ENCODE measurements at regions not wholly inside any gene's neighbourhood (a gene's known extent, or its start where the extent isn't known, plus 50 kb on each side); places are given as distances from the start of the nearest gene placed in this dataset.

DNA sequence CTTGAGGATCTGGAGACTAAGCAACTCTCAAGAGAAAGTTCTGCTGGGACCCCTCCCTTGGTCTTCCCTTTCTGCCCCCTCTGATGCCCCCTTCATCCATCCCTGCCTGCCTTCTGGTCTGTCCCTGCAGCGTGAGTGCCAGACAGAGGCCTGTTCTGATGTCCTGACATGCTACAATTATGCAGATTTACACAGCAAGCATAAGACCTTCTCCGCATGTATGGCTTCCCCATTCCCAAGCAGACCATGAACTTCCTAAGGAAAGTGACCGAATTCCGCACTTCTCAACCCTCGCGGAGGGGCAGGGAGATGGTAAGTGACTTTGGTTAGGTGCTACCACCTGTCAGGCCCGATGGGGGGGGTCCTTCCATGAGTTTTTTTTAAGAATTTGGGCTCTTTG lies 150.1 kb upstream of the SDK2 start:
- Histone ChIP-seq H3K79me2 (ENCODE audit: insufficient read depth, low read length) (no peaks in the 10 kb centered on the region), H3K9me3 (ENCODE audit: low read length) (no peaks in the 10 kb centered on the region), H3K4me2 (ENCODE audit: low read depth, low read length) (no peak overlapping the region), H3K4me3 (replicated peaks in 1 of 3; ENCODE audit: insufficient read depth in 1 of 3, low read depth in 2 of 3, low read length in 3 of 3) (no peak overlapping the region), H3K36me3 (replicated peaks in 1 of 2; ENCODE audit: control insufficient read depth in 1 of 2, insufficient read depth in 2 of 2, low read length in 2 of 2) (no peaks in the 10 kb centered on the region), H3K27me3 (ENCODE audit: control insufficient read depth in 1 of 2, insufficient read depth in 2 of 2, low read length in 2 of 2) (no peaks in the 10 kb centered on the region; a peak in 1 of 5 replicates), H2AFZ (ENCODE audit: low read length) (no peak overlapping the region), H3K9ac (ENCODE audit: insufficient read depth, low read depth, low read length) (no peak overlapping the region), H3K27ac (ENCODE audit: extremely low read length, insufficient read depth, low read length) (peak overlapping the region; percentile 97), H4K20me1 (ENCODE audit: insufficient read depth, low read length) (no peaks in the 10 kb centered on the region), H3K4me1 (ENCODE audit: insufficient read depth, low read length) (peaks cover 71% of the 10 kb centered on the region)
- ChIA-PET CTCF (ENCODE audit: low intra/inter-chr PET ratio, low total read pairs) (no interaction called here), POLR2A (no interaction called here)
- TF ChIP-seq, protein P1, sequence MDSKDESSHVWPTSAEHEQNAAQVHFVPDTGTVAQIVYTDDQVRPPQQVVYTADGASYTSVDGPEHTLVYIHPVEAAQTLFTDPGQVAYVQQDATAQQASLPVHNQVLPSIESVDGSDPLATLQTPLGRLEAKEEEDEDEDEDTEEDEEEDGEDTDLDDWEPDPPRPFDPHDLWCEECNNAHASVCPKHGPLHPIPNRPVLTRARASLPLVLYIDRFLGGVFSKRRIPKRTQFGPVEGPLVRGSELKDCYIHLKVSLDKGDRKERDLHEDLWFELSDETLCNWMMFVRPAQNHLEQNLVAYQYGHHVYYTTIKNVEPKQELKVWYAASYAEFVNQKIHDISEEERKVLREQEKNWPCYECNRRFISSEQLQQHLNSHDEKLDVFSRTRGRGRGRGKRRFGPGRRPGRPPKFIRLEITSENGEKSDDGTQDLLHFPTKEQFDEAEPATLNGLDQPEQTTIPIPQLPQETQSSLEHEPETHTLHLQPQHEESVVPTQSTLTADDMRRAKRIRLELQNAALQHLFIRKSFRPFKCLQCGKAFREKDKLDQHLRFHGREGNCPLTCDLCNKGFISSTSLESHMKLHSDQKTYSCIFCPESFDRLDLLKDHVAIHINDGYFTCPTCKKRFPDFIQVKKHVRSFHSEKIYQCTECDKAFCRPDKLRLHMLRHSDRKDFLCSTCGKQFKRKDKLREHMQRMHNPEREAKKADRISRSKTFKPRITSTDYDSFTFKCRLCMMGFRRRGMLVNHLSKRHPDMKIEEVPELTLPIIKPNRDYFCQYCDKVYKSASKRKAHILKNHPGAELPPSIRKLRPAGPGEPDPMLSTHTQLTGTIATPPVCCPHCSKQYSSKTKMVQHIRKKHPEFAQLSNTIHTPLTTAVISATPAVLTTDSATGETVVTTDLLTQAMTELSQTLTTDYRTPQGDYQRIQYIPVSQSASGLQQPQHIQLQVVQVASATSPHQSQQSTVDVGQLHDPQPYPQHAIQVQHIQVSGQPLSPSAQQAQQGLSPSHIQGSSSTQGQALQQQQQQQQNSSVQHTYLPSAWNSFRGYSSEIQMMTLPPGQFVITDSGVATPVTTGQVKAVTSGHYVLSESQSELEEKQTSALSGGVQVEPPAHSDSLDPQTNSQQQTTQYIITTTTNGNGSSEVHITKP (CRISPR knock-in tag; IDR thresholded peaks at IDR 0.05; ENCODE audit: low read depth): no peak
- no peak for TF ChIP-seq ZSCAN25 (CRISPR knock-in tag; IDR thresholded peaks at IDR 0.05)
- no peak for TF ChIP-seq ZNF264 (CRISPR knock-in tag; IDR thresholded peaks at IDR 0.05)
- 0 out of 2 replicates have a peak, but pooled peaks have one; percentile 5 for TF ChIP-seq ZNF605 (CRISPR knock-in tag; IDR thresholded peaks at IDR 0.05)
- WGBS (ENCODE audit: low lambda C conversion rate): 97% methylated on average over 7 of the region's 7 CpGs
- in situ Hi-C loops (cut with HindIII; ENCODE audit: extremely low pct_ligation_motif_present, low pct_unique_long_range_greater_than_20kb) (loop anchor here (25.0 kb wide), 1 partner anchor 643 kb away; the partner anchor contains the start of gene GPRC5C), intact Hi-C loops (cut with micrococcal nuclease; ENCODE audit: unreplicated experiment) (loop anchor here (10.0 kb wide), 1 partner anchor 410 kb away; the partner anchor contains the start of gene RPL38)
- no peak for DNase-seq (ENCODE audit: low spot score)
- ATAC-seq: no peak
- BruUV-seq (replicated peaks): no TSS peak
- no peak for FAIRE-seq

GRCh38 chr17:73795730-73796129 lies 151.5 kb upstream of the SDK2 start:
- POLR2A ChIA-PET: no interaction called here
- Histone ChIP-seq H3K79me2 (ENCODE audit: insufficient read depth, low read length) (no peaks in the 10 kb centered on the region), H3K9ac (ENCODE audit: insufficient read depth, low read depth, low read length) (peak overlapping the region; percentile 3; the same call in 1 of the 2 replicates), H3K27ac (ENCODE audit: extremely low read length, insufficient read depth, low read length) (peak overlapping the region; percentile 97), H3K9me3 (ENCODE audit: low read length) (no peaks in the 10 kb centered on the region), H4K20me1 (ENCODE audit: insufficient read depth, low read length) (no peaks in the 10 kb centered on the region), H2AFZ (ENCODE audit: low read length) (no peak overlapping the region), H3K4me3 (replicated peaks in 1 of 3; ENCODE audit: insufficient read depth in 1 of 3, low read depth in 2 of 3, low read length in 3 of 3) (no peak overlapping the region; a peak in 1 of 6 replicates), H3K4me2 (ENCODE audit: low read depth, low read length) (peak overlapping the region; percentile 46), H3K27me3 (ENCODE audit: control insufficient read depth in 1 of 2, insufficient read depth in 2 of 2, low read length in 2 of 2) (no peaks in the 10 kb centered on the region), H3K4me1 (ENCODE audit: insufficient read depth, low read length) (peaks cover 83% of the 10 kb centered on the region), H3K36me3 (replicated peaks in 1 of 2; ENCODE audit: control insufficient read depth in 1 of 2, insufficient read depth in 2 of 2, low read length in 2 of 2) (no peaks in the 10 kb centered on the region)
- in situ Hi-C loops (cut with HindIII; ENCODE audit: extremely low pct_ligation_motif_present, low pct_unique_long_range_greater_than_20kb) (loop anchor here (25.0 kb wide), 1 partner anchor 642 kb away; the partner anchor contains the start of gene GPRC5C), intact Hi-C loops (cut with micrococcal nuclease; ENCODE audit: unreplicated experiment) (loop anchor here (10.0 kb wide), 1 partner anchor 409 kb away; the partner anchor contains the start of gene RPL38)
- BruUV-seq (replicated peaks): no TSS peak
- 0% methylated on average over 2 of the region's 2 CpGs for WGBS (ENCODE audit: low lambda C conversion rate)
- CTCF ChIA-PET (ENCODE audit: low intra/inter-chr PET ratio, low total read pairs): no interaction called here
- FAIRE-seq: peak; percentile 97
- peak; percentile 54 for ATAC-seq
- peak; percentile 95 for DNase-seq (ENCODE audit: low spot score)
- TF ChIP-seq DRAP1 (CRISPR knock-in tag; IDR thresholded peaks at IDR 0.05) (peak; percentile 41; the same call in 1 of the 2 replicates), FOXA3 (CRISPR knock-in tag; IDR thresholded peaks at IDR 0.05) (peak; percentile 91), ZKSCAN5 (CRISPR knock-in tag; IDR thresholded peaks at IDR 0.05) (no peak), KDM4B (CRISPR knock-in tag; IDR thresholded peaks at IDR 0.05) (peak; percentile 71; the same call in 1 of the 2 replicates), ZBTB26 (CRISPR knock-in tag; IDR thresholded peaks at IDR 0.05; ENCODE audit: borderline replicate concordance) (no peak), ZNF674 (CRISPR knock-in tag; IDR thresholded peaks at IDR 0.05; ENCODE audit: low read depth) (no peak), PITX1 (CRISPR knock-in tag; IDR thresholded peaks at IDR 0.05) (peak; percentile 38; the same call in 1 of the 2 replicates), HNRNPH1 (optimal IDR thresholded peaks at IDR 0.05; ENCODE audit: low read depth, low read length) (no peak), FOXP1 (IDR thresholded peaks at IDR 0.05) (no peak), FOXP1 (CRISPR knock-in tag; IDR thresholded peaks at IDR 0.05) (peak; percentile 70), NR2F2 (IDR thresholded peaks at IDR 0.05; ENCODE audit: borderline replicate concordance, low read depth) (0 out of 2 replicates have a peak, but pooled peaks have one; percentile 39)

Data from HepG2 (cell line).